Spinal cord (tissue), 9 donors: ENCODE measurements at regions not wholly inside any gene's neighbourhood (a gene's known extent, or its start where the extent isn't known, plus 50 kb on each side); places are given as distances from the start of the nearest gene placed in this dataset.

Experiments
- DNase-seq, 6 donors: peaks; one replicate each; pipeline versions ENCODE4 v3.0.0 to v3.0.0-alpha.2; 2013 to 2015; ENCODE audit warnings: low spot score in 6 of 6, low read depth in 4 of 6
- H3K27ac ChIP-seq: one replicate; pipeline ENCODE4 v1.5.1; 2013; ENCODE audit warnings: low read depth, low read length, control low read depth
- H3K27me3 ChIP-seq: one replicate; pipeline ENCODE4 v1.6.1; 2013; ENCODE audit warnings: low read length; ENCODE audit not compliant: control insufficient read depth, insufficient read depth
- H3K36me3 ChIP-seq: one replicate; pipeline ENCODE4 v1.6.1; 2013; ENCODE audit warnings: low read length; ENCODE audit not compliant: control insufficient read depth, insufficient read depth
- H3K4me1 ChIP-seq: one replicate; pipeline ENCODE4 v1.6.1; 2013; ENCODE audit warnings: low read length; ENCODE audit not compliant: control insufficient read depth, insufficient read depth
- H3K4me3 ChIP-seq: one replicate; pipeline ENCODE4 v1.5.1; 2013; ENCODE audit warnings: low read depth, low read length, control low read depth
- H3K9me3 ChIP-seq: one replicate; pipeline ENCODE4 v1.6.1; 2013; ENCODE audit warnings: low read length; ENCODE audit not compliant: control insufficient read depth, insufficient read depth
- WGBS: methylation state at CpG from one replicate; pipeline ENCODE4 v1.1.5; 2013; ENCODE audit warnings: missing lambda C conversion rate; ENCODE audit not compliant: insufficient coverage; 5-methylcytosine and 5-hydroxymethylcytosine counted together
- donor health status: healthy.

DNA sequence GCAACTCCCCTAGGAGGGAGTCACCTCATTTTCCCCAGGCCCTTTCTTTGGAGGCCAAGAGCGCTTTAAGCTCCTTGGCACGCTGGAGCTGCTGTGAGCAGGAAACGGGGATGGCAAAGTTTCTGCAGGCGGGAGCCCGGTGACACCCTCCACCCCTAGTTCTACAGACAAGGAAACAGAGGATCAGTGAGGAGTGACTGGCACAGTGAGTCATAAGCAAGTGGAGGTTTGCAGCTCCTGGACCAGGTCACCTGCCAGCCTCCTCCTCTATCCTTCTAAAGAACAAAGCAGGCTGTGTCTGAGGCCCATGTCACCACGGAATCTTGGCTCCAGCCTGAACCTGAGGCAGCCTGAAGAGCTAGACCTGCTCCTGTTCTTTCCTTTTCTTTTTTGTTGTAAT is 141.9 kb downstream of the TMEM132E start:
- WGBS = 72% methylated on average over 3 of the region's 6 CpGs
- H3K9me3 ChIP-seq = no peaks in the 10 kb centered on the region
- no peak for DNase-seq
- no peaks in the 10 kb centered on the region for H3K36me3 ChIP-seq
- peaks cover 3% of the 10 kb centered on the region for H3K27me3 ChIP-seq
- H3K4me1 ChIP-seq = peaks cover 39% of the 10 kb centered on the region
- no peak overlapping the region for H3K4me3 ChIP-seq
- no peak overlapping the region for H3K27ac ChIP-seq

DNA sequence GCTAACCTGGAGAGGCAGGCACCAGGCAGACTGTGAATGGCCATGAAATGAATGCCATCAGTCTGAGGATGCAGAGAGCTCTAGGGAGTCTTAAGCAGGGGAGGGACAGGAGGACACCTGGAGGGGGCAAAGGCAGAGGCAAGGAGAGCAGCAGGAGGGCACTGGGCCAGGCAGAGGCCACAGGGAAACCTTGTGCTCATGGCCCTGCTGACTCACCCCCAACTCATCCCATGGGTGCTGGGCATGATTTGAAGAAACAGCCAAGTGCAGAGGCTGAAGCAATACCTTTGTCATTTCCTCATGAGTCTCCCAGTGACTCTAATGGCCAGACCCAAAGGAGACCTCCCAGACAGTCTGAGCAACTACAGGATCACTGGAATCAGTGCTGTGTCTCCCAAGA is 141.4 kb downstream of the TMEM132E start:
- Histone ChIP-seq H3K9me3 (no peaks in the 10 kb centered on the region), H3K36me3 (no peaks in the 10 kb centered on the region), H3K4me1 (peaks cover 37% of the 10 kb centered on the region), H3K27me3 (peaks cover 3% of the 10 kb centered on the region), H3K4me3 (no peak overlapping the region), H3K27ac (no peak overlapping the region)
- DNase-seq = no peak

DNA sequence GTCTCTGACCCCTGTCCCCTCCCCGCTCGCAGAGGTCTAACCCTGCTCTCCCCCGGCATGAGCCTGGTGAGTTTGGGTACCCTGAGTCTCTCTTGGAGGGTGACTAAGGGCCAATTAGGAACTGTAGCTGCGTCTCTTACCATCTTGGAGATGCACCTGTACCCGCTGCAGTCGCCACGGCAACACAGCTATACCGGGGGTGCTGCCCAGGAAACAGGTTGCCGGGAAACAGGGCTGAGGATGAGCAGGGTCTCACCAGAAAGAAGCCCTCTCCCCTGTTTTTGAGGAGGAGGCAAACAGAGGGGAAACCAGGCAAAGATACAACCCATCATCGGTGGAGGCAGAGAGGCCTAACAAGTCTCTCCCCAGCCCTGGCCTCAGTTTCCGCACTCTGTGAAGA is 140.2 kb downstream of the TMEM132E start:
- H3K9me3 ChIP-seq = no peaks in the 10 kb centered on the region
- DNase-seq = peak in 1 of 6 donors; percentile 84
- no peak overlapping the region for H3K27ac ChIP-seq
- H3K4me3 ChIP-seq = no peak overlapping the region
- peaks cover 3% of the 10 kb centered on the region for H3K27me3 ChIP-seq
- H3K36me3 ChIP-seq = no peaks in the 10 kb centered on the region
- H3K4me1 ChIP-seq = peaks cover 26% of the 10 kb centered on the region
- WGBS = 92% methylated on average over 2 of the region's 11 CpGs

DNA sequence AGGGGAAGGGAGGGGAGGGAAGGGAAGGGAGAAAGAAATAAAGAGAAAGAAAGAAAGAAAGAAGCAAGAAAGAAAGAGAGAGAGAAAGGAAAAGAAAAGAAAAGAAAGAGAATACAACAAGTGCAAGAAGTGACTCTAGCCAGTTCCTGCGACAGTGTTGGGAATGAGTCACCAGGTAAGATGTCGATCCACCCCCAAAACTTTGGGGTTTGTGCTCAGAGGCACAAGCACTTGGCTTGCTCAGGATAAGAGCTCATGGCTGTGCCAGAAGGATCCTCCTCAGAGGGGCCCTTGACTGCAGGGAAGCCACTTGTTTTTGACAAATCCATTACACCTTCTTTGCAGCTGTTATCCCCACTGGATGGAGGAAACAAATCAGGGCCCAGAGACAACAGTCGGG is 137.7 kb downstream of the TMEM132E start:
- H3K9me3 ChIP-seq = no peaks in the 10 kb centered on the region
- H3K27me3 ChIP-seq = no peaks in the 10 kb centered on the region
- WGBS = 75% methylated on average over 3 of the region's 3 CpGs
- no peak for DNase-seq
- H3K36me3 ChIP-seq = no peaks in the 10 kb centered on the region
- H3K4me3 ChIP-seq = no peak overlapping the region
- peaks cover 17% of the 10 kb centered on the region for H3K4me1 ChIP-seq
- H3K27ac ChIP-seq = no peak overlapping the region

DNA sequence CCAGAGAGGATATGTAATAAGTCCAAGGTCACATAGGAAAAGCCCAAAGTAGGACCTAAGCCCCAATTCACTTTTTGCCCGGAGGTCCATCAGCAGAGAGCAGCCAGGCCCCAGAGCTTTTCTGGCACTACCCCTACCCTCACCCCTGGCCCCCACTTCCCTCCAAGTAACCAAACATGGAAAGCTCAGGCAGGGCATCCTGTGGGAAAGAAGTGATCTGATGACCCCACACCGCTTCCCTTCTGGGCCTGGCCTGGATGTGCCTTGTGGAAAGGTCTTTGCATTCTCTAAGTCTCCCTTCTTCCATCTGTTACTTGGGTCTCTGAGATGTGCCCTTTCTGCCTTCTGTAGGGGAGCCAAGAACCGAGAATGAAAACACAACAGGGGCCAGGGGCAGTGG is 136.9 kb downstream of the TMEM132E start:
- WGBS = 90% methylated on average over 2 of the region's 3 CpGs
- H3K9me3 ChIP-seq = no peaks in the 10 kb centered on the region
- H3K36me3 ChIP-seq = no peaks in the 10 kb centered on the region
- no peak overlapping the region for H3K27ac ChIP-seq
- no peak for DNase-seq
- H3K27me3 ChIP-seq = peaks cover 4% of the 10 kb centered on the region
- H3K4me1 ChIP-seq = peaks cover 10% of the 10 kb centered on the region
- no peak overlapping the region for H3K4me3 ChIP-seq

DNA sequence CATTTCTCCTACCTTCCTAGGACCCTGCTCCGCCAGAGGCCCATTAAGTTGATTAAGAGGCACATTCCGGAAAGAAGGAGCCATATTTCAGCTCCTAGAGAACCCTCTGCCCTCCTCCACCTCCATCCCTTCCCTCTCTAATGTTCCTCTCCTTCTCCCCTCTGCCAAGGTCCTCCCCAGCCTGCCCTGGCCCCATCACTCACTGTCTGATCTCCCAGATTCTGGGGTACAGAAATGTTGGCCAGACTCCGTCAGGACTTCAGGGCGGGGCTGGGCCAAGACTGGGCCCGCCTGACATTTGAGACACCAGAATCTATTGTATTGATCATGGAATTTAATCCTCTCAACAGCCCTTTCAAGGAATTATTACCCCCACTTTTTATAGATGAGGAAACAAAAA is 136.1 kb downstream of the TMEM132E start:
- WGBS = 74% methylated on average over 2 of the region's 5 CpGs
- no peaks in the 10 kb centered on the region for H3K36me3 ChIP-seq
- DNase-seq = no peak
- H3K9me3 ChIP-seq = no peaks in the 10 kb centered on the region
- H3K27ac ChIP-seq = no peak overlapping the region
- peaks cover 7% of the 10 kb centered on the region for H3K4me1 ChIP-seq
- H3K4me3 ChIP-seq = no peak overlapping the region
- H3K27me3 ChIP-seq = peaks cover 4% of the 10 kb centered on the region

DNA sequence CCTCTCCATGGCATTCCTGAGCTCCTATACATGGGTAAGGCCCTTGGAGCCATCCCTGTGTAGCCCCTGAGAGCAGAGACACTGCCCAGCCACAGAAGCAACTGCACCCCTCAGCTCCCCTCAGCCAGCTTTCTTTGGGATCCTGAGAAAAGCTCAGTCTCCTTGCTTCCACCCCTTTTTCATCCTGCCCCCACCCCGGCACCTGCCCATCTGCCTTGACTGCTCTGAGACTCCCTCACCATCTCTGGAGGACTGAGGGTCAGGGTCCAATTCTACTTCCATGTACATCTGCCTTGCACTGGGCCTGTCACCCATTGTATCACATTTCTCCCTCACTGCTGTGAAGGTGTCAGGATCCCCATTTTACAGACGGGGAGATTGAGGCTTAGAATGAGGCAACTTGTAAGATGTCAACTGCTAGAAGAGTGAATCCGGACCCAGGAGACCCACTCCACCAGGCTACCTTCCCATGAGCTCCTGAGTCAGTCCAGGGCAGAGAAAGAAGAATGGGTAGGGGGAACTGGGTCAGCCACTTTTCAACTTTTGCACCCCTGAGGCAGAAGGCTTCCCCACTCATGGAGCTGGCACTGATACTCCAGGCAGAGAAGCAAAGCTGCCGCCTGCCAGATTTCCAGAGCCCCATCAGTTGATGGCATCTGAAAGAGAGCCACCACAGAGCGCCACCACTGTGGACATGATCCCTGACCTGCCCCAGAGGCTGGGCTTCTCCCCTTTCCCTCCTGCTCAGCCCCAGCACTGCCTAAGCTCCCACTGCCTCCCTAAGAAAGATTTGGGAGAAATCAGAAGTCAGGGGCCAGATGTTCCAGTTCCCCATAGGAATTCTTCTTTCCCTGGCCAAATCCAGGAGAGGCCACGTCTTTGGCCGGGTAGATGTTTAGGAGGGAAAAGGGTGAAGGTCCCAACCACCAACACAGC is 135.4 kb downstream of the TMEM132E start:
- 95% methylated on average over 3 of the region's 7 CpGs for WGBS
- no peaks in the 10 kb centered on the region for H3K36me3 ChIP-seq
- H3K4me3 ChIP-seq = no peak overlapping the region
- peaks cover 5% of the 10 kb centered on the region for H3K4me1 ChIP-seq
- H3K27ac ChIP-seq = no peak overlapping the region
- no peaks in the 10 kb centered on the region for H3K9me3 ChIP-seq
- no peak for DNase-seq
- H3K27me3 ChIP-seq = peaks cover 4% of the 10 kb centered on the region

DNA sequence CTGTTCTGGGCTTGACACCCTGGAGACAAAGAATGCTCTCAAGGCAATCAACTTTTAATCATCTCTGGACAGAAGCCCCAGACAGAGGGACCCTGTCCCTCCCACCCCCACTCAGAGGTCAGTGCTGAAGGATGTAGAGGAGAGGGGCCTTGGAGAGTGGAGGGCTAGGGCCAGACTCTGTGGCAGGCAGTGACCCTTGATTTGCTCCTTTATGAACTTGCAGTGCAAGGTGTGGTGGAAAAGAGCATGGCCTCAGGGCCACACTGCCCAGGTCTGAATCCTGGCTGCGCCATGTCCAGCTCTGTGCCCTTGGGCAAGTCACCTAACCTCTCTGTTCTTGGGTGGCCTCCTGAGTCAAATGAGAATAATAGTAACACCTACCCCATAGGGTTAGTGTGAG is 134.3 kb downstream of the TMEM132E start:
- WGBS = 100% methylated on average over 1 of the region's 1 CpG
- DNase-seq = no peak
- no peak overlapping the region for H3K27ac ChIP-seq

DNA sequence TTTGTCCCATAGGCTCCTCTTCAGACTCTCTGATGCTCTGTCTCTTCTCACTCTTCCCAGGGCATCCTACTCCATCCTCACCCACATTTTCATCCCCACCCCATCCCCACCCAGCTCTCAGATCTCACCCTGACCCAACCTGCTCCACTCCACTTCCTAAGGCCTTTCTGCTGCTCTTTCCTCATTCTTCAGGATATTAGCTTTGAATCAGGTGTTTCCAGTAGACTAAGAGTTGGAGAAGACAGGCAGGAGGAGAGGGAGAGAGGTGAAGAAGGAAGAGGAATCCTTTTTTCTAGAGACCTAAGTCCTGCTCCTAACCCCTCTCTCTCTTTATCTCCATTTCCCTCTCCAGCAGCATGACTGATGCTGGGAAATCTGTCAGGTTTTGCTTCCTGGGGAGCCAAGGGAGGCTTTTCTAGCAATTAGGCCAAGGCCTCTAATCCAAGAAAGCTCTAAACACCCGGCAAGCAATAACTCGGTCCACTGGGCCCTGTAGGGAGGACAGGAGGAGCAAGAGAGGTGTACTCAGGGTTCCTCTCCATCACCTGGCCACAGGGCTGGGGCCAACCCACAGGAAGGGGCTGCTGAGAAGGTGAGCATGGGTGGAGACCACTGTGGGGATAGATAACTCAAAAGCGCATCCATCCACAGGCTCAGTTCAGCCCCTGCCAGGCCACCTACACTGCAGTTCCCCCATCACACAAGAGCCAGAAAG is 133.3 kb downstream of the TMEM132E start:
- no peak for DNase-seq
- Histone ChIP-seq H3K4me1 (peaks cover 4% of the 10 kb centered on the region), H3K9me3 (no peaks in the 10 kb centered on the region), H3K27ac (no peak overlapping the region), H3K27me3 (peaks cover 4% of the 10 kb centered on the region), H3K36me3 (no peaks in the 10 kb centered on the region), H3K4me3 (no peak overlapping the region)
- WGBS = no CpG with 5 or more reads among the region's 3 CpGs

More for the DNA sequence above, 134.3 kb downstream of the TMEM132E start:
- peaks cover 4% of the 10 kb centered on the region for H3K27me3 ChIP-seq
- no peak overlapping the region for H3K4me3 ChIP-seq
- no peaks in the 10 kb centered on the region for H3K36me3 ChIP-seq
- peaks cover 4% of the 10 kb centered on the region for H3K4me1 ChIP-seq
- no peaks in the 10 kb centered on the region for H3K9me3 ChIP-seq

DNA sequence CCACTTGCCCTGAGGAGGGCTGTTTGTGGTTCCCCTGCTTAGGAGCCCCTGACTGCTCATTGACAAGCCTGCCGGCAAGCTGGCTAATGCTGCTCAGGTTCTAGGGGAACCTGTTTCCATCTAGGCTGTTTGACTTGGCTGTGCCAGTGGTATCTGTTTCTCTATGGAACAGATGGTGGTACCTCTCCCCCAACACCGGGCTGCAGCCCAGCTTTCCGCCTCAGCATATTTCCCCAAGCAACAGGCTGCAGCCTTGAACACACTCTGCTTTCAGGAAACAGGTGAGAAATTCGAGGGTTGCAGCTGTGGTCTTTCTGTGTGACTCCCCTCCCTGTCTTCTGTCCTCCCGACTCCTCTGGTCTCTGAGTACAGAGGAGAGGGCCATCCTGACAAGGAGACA is 132.3 kb downstream of the TMEM132E start:
- 36% methylated on average over 2 of the region's 5 CpGs for WGBS
- H3K27ac ChIP-seq = no peak overlapping the region
- H3K27me3 ChIP-seq = peaks cover 4% of the 10 kb centered on the region
- peaks cover 4% of the 10 kb centered on the region for H3K4me1 ChIP-seq
- no peak overlapping the region for H3K4me3 ChIP-seq
- no peaks in the 10 kb centered on the region for H3K9me3 ChIP-seq
- no peaks in the 10 kb centered on the region for H3K36me3 ChIP-seq
- DNase-seq = peak in 1 of 6 donors; percentile 61
